Amniotic stem cell (primary cell): ENCODE measurements at regions not wholly inside any gene's neighbourhood (a gene's known extent, or its start where the extent isn't known, plus 50 kb on each side); places are given as distances from the start of the nearest gene placed in this dataset.

Source experiments
- DNase-seq: peaks from one replicate; lab custom pipeline; 2025; lab: John Stamatoyannopoulos, UW

DNA sequence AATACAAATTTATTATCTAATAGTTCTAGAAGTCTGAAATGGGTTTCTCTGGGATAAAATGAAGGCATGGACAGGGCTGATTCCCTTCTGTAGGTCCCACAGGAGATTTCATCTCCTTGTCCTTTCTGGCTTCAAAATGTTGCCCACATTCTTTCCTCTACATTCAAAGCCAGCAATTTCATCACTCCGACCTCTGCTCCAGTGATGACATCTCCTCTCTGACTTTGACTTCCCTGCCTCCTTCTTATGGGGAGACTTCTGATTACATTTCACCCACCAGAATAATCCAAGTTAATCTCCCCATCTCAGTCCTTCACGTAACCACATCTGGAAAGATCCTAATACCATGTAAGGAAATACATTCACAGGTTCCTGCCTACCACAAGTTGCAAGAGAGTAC, 358.0 kb upstream of the C1orf87 start:
- no peak for DNase-seq

DNA sequence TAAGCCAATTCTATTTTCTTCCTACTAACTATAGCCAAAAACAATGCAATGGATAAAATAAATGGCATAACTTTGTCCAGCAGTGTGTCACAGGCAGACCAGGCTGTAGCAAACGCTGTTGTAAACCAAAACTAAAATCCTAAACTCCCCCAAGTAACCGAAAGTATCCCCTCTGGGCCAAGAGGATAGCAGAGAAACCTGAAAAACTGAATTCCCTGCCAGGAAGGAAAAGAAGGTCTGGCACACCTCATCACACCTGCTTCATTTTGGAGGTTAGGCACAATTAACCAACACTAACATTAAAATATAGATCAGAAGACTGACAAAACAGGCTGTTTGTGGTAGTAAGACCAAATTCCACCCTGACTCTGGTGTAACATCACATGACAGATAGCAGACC, 356.8 kb upstream of the C1orf87 start:
- DNase-seq, result no peak

DNA sequence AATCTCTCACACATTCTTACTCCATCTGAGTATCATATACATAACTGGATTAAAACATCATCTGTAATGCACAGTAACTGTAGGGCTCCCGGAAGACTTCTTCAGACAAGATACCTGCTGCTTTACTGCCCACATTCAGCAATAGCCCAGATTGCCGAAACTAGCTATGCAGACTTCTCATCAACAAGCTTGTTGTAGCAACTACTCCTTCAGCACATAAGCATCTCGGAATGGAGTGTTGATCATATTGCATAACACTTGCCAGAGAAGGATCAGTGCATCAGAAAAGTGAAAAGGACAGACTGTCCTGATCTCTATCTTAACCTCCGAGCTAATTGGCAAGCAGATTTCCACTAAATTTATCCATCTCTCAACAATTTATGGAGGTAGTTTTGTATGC, 354.6 kb upstream of the C1orf87 start:
- no peak for DNase-seq

DNA sequence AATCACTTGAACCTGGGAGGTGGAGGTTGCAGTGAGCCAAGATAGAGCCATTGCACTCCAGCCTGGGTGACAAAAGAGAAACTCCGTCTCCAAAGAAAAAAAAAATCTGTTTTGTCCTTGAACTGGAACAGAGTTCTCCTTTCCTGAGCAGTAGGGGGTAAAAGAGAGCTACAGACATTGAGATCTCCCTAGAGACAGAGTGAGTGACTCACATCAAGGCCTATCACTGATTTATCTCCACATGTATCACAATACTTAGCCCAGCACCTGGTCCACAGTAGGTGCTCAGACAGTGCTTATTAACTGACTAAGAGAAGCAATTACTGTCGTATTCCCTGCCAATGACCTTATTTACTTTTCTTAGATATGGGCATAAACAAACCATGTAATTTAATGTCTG, 354.1 kb upstream of the C1orf87 start:
- DNase-seq, result no peak

DNA sequence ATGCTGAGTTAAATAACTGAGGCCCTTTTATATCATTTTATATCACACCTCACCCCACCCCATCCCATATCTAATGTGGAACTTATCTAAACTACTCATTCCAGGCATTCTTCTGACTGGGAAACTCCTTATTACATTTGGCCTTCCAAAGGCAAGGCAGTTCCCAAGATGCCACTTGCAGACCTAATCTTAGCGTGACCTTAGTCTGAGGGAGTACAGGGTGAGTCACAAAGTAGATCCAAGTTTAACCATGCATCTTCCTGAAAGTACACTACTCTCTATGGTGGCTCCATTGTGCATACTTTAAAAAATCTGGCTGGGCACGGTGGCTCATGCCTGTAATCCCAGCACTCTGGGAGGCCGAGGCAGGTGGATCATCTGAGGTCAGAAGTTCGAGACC, 353.6 kb upstream of the C1orf87 start:
- DNase-seq, result no peak

DNA sequence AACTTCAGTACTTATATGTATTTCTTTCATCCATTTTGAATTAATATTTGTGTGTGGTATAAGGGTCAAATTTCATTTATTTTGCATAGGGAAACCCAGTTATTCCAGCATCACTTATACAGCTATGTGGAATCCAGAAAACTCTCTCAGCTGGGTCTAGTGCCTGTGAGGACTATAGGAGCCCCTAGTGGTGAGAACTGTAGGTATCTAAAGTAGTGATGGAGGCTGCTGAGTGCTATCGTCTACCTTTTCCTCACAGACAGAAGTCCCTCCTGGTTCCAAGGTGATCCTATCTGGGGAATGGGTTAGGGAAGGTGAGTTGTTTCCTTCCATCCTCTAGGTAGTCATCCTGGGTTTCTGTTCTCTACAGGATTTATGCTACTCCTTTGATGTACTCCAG, 352.0 kb upstream of the C1orf87 start:
- DNase-seq, result no peak

DNA sequence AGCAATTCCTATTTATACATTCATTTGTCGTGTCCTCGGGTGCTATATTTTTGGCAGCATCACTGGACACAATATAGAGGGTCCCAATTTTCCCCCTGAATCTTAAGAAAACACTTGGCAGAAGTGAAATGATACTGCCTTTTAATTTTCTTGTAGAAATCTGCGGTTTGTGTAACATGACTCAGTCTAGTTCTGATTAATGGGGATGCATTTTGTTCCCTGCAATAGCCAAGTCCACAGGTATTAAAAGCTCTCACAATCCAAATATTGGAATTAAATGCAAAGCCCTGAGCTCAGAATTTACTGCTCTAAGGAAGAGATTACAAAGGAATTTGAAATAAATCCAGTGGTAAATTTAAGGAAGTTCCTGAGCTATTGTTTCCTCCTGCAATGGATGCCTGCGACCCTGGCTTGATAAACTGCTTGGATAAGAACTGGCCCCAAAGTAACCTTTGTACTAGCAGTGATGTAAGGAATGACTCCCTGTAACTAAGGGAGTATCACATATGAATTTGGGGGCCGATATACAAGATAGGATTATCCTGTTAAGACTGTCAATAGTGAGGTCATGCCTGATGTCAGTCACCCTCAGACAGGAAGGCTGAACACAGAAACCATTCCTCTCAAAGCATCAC, 349.7 kb upstream of the C1orf87 start:
- no peak for DNase-seq

DNA sequence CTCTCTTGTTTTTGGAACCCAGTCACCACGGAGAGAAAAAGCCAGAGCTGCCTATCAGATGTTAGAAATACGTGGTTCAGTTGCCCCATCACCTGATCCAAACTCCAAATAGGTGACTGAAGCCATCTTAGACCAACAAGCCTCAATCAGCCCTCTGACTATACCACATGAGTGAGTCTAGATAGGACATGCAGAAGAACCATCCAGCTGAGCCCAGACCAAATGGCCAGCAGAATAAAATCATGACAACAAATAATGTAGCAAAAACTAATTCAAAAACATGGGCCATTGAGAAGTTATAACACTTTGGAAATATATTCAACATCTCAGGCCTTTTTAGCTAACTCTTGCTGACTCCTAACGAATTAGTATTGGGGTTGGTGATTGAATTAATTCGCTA, 348.4 kb upstream of the C1orf87 start:
- DNase-seq, result no peak

DNA sequence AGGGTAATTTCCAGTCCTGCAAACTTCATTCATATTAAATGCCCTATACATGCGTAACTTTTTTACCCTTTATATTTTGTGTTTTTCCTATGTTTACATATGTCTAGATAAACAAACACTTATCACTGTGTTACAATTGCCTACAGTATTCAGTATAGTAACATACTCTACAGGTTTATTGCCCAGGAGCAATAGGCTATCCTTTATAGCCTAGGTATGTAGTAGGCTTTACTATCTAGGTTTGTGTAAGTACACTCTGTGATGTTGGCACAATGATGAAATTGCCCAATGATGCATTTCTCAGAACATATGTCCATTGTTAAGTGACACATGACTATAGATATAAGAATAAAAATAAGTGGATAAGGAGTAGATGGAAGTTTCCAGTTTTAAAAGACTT, 345.5 kb upstream of the C1orf87 start:
- no peak for DNase-seq

DNA sequence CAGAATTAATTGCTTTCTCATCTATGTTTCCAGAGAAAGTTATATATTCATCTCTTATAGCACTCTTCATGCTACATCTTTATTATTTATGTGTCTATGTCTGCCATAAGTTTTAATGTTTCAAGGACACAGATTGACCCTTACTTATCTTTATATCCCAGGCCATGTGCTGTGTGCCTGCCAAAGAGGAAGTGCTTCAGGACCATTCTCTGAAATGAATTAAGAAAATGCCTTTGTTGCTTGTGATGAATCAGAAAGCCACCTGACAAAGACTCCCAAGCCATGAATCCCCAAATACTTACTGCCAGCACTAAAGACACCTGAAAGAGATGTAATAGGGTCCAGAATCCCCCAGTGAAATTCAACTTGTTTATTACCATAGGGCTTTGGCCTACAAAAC, 342.1 kb upstream of the C1orf87 start:
- no peak for DNase-seq

DNA sequence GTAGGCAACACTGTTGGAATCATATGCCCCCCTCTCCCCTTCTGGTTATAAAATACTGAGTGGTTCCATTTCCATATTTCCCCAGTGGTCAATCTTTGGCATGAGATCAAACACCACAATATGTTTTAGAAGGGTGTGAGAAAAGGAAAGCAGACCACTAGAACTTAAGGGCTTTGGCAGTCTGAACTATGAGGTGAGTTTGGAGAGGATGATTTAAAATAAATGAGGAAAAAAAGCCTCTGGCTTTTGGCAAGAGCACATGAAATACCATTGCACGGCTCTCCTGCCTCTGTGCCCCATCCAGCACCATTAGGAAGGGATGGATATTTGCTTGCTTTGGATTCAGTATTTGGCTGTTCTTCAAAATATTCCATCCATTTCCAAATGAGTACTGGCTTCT, 339.5 kb upstream of the C1orf87 start:
- no peak for DNase-seq

DNA sequence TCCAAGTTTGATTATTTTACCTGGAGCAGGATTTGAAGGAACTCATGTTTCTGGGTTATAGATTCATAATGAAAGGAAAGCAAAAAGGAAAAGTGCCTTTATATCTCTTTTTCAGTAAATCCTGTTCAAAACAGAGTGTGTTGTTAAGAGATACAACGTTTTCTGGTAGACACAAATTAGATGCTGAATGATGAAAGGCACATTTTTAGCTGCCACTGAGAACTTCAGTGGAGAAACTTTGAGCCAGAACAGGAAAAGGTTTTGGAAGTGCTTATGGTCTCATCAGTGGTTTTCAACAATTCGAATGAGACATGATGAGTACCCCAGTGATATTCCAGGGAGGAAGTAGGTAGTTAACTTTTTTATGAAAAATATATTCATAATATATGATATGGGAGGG, 338.0 kb upstream of the C1orf87 start:
- DNase-seq, result no peak

DNA sequence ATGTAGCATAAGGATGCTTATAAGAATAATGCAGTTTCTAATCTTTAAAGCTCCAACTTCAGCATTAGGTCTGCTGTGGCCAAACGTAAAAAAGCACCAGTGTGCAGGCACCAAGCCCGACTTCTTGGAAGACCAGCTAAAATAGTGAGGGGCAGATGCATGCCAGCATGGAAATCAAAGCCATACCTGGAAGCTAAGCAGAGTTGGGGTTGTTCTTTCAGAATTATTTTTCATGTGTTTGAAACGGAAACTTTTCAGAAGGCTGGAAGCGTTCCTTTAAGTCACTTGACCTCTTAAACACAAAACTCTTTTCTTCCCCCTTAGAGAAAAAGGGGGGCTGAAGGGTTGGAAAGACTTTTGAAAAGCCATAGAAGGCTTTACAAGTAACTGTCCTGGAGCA, 329.2 kb upstream of the C1orf87 start:
- no peak for DNase-seq

DNA sequence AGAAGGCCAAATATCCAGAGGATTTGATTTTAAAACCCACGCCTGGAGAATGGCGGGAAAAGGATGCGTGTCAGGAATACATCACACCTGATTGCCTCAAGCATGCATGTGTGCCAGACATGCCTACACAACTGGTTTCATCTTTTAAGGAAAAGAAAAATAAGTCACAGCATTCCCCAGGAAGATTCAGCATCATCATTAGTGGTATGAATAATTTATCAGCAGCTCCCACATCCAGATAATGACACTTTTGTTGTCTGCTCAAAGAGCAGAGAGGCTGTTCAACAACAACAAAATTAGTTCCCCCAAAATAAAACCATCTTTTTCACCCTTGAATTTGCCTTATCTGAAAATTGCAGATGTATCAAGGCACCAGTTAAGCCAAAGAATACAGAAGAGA, 328.6 kb upstream of the C1orf87 start:
- no peak for DNase-seq

DNA sequence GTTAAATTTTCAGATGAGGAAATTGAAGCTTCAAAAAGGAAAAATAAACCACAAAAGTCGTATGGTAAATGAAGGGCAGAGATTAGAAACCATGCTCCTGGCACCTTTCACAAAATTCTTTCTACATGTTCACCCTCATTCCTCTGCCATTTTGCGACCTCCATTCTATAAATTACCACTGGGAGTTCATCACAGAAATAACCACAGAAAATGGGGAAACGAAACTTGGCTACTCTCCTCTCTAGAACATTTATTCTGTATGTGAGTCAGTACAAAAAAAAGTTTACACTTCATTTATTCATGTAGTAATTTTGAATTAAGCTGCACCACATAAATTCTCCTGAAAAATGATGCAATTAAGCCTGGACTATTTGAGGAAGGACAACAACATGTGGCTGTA, 320.9 kb upstream of the C1orf87 start:
- DNase-seq, result no peak

DNA sequence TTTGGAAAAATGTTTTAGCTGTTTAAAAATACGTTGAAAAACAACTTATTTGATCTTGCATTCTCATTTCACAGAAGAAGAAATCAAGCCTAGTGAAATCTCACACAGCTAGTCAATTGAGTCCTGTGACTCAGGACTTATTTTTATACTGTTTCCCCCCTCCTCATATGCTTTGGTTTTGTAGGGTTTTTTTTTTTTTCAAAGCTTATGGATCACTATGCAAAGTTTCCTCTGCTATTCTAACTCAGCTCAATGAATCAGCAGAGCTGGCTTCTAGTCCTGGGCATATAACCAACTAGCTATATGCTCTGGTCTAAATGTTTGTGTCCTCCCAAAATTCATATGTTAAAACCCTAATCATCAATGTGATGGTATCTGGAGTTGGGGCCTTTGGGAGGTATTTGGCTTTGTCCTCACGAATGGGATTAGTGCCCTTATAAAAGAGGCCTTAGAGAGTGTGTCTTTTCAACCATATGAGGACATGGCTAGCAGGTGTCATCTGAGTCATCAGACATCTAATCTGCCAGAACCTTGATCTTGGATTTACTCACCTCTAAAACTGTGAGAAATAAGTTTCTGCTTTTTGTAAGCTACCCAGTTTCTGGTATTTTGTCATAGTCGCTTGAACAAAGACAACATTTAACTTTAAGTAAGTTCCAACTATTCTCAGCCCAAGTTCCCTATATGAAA, 317.2 kb upstream of the C1orf87 start:
- no peak for DNase-seq

DNA sequence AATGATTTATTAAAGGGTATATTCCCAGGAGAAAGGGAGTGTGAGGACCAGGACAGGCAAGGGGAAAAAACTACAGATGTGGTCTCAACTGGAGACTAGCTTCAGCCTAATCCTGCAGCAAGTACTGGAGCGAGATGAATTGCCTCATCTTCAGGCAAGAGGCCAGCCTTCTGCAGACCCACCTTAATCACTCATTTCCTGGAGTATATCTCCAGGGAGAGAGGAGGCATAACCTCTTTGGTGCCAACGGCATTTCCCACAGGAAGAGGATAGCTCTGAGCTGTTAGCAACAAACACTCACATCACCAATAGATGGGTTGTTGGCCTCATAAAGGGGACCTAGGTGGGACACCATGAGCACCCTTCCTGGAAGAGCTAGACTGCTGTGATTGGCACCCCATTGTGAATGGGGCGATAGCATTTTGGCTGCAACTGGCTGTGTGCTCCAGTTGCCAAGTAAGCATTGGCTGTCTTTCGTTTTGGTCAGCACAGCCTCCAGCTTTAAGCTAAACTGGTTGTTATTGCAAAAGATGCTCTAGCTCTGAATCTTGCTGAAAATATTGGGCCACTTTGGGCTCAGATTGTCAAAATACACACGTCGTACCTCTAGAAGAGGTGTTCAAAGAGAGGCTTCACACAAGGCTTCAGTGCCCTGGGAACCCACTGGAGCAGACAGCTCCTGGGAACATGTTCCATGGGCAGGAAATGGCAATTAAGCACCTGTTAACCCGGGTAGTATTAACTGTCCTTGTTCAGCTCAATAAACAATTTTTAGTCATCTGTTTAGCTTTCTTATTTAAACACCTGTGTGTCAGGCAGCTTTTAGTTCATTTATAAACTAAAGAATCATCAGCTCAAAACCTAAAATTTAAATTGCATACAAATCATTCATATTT, 314.8 kb upstream of the C1orf87 start:
- DNase-seq, result no peak

DNA sequence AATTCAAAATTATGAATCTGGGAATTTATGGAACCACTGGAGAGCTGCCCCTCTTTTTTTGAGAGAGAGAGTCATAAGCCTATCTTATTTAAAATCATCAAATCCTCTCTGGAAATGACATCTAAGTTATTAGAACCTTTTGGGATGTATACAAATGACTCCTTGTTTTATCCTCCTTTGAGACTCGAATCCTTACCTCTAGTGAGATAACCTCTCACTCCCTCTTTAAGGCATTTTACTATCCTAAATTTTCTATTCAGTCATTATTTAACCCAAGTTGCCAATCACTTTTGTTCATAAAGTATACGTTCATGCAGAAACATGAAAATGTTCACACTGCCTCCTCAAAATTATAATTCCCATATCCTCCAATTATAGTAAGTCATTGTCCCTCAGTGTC, 313.6 kb upstream of the C1orf87 start:
- DNase-seq, result no peak

DNA sequence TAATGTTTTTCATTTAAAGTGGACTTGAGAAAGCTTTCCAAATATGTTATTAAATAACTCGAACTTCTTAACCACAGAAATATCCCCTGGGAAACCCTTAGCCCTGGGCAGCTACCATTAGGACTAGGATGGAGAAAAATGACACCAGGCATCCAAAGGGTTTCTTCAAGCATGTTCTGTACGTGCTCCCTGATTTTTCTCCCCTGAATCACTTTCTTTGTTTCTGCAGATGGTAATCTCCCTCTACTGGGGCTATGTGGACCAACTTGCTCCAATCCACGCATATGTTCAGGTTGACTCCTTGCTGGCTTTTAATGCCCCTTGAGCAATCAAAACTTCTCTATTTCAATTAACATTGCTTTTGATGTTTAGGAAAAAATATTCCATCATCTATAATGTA, 312.7 kb upstream of the C1orf87 start:
- DNase-seq, result peak; percentile 8

DNA sequence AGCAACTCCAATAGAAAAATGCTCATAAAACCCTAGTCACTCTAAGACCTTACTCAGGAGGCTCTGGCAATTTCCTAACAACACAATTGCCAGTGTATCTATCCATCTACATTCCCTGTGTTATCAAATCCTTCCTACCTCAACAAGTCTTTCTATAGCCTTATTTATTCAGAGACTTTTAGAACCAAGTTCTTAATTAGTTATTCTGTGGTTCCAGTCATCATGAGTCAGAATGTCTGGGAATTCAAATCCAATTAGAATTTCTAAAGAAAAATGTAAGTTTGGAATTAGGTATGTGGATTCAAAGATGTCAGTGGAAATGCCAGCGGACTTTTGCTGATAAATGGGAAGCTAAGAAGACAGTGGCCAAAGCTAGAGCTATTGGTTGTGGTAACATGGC, 302.6 kb upstream of the C1orf87 start:
- no peak for DNase-seq

DNA sequence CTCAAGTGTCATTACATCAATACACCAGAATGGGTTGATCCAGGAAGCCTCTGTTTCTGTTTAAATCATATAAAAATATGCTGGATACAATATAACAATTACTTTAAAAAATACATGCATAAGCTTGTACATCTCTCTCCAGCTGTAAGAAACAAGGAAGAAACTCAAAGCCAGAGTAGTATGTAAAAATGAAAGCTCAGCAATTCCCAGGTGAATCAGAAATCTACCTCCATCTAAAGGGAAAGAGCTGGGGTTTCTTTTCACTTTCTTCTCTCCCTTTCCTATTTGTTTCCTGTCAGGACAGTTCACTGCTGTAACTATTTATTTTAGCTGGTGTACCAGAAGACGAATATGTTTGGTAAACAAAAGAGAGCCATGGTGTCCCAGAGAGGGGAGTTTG, 301.0 kb upstream of the C1orf87 start:
- DNase-seq, result no peak

DNA sequence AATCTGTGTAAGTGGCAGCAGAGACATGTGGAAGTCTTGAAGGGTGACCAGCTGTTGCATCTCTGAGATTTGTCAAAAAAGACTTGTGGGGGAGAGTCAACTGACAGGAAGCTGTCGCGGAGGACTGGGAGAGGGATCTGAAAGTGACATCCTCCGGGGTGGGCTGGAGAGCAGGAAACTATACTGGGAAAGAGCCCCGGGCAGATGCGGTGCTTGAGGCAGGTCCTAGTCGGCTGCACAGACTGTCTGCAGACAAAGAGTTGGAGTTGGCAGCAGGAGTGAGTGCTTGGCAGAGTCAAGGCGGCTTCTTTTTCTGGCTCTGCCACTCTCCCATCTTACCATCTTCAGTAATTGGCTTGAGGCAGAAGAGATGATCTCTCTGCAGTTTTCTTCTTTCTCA, 294.0 kb upstream of the C1orf87 start:
- no peak for DNase-seq

DNA sequence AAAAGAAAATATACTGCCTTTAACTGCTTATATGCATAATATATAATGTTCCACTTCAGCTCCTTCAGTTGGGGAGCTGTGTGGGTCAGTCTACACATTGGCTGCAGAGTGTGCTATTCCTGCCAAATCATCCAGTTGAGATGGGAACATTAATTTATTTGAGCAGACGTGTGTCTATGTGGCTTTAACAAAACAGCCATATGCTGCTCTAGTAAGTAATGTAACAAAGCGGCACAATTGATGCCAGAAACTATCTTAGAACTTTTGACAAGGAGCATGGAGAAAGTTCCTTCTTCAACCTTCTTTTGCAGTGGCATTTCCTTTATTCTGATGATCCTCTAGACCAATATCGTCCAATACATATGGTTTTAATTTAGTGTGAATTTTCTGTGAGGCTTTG, 285.9 kb upstream of the C1orf87 start:
- DNase-seq, result no peak
